RWPE2 (cell line): ENCODE measurements at regions not wholly inside any gene's neighbourhood (a gene's known extent, or its start where the extent isn't known, plus 50 kb on each side); places are given as distances from the start of the nearest gene placed in this dataset.

Experiments
- ATAC-seq: fragments of 200-7000 bp; cut with Tn5 transposase; 3 replicates; pipeline ENCODE4 v1.9.1; 2021; ENCODE audit warnings: low read depth
- DNase-seq: peaks from one replicate; pipeline ENCODE4 v3.0.0-alpha.2; 2020; ENCODE audit warnings: low spot score
- H3K27ac ChIP-seq: fragments of 450-650 bp; 2 replicates; pipeline ENCODE4 v1.5.1; 2017; ENCODE audit warnings: mild to moderate bottlenecking; ENCODE audit not compliant: poor library complexity, severe bottlenecking
- H3K27me3 ChIP-seq: fragments of 250-450 bp; sonication (Bioruptor Pico); 2 replicates; pipeline ENCODE4 v1.5.1; 2021; ENCODE audit warnings: mild to moderate bottlenecking, moderate library complexity; ENCODE audit not compliant: insufficient read depth, poor library complexity, severe bottlenecking
- H3K36me3 ChIP-seq: fragments of 250-450 bp; sonication (Bioruptor Pico); 2 replicates; pipeline ENCODE4 v1.5.1; 2020; ENCODE audit warnings: low read depth, mild to moderate bottlenecking, moderate library complexity
- H3K4me1 ChIP-seq: fragments of 250-450 bp; sonication (Bioruptor Pico); 2 replicates; pipeline ENCODE4 v1.5.1; 2021; ENCODE audit warnings: mild to moderate bottlenecking, moderate library complexity; ENCODE audit not compliant: insufficient read depth, poor library complexity, severe bottlenecking
- H3K4me3 ChIP-seq: fragments of 250-450 bp; sonication (Bioruptor Pico); 2 replicates; pipeline ENCODE4 v1.5.1; 2021; ENCODE audit warnings: mild to moderate bottlenecking, moderate library complexity; ENCODE audit not compliant: severe bottlenecking
- H3K9me3 ChIP-seq: fragments of 250-450 bp; sonication (Bioruptor Pico); 2 replicates; pipeline ENCODE4 v1.5.1; 2021; ENCODE audit warnings: mild to moderate bottlenecking, moderate library complexity; ENCODE audit not compliant: severe bottlenecking
- CTCF ChIP-seq: fragments of 450-650 bp; IDR thresholded peaks from one replicate; pipeline ENCODE4 v1.5.1; 2017; ENCODE audit warnings: mild to moderate bottlenecking, moderate library complexity; ENCODE audit not compliant: poor library complexity, severe bottlenecking

GRCh38 chr6:91310178-91310577, 723.3 kb upstream of the MAP3K7 start:
- H3K36me3 ChIP-seq = no peaks in the 10 kb centered on the region
- ATAC-seq (no peak), DNase-seq (no peak)
- no peak for TF ChIP-seq CTCF
- H3K27me3 ChIP-seq = no peaks in the 10 kb centered on the region
- H3K4me3 ChIP-seq = no peak overlapping the region
- H3K4me1 ChIP-seq = no peaks in the 10 kb centered on the region
- no peak overlapping the region for H3K27ac ChIP-seq
- H3K9me3 ChIP-seq = no peaks in the 10 kb centered on the region

- Histone ChIP-seq H3K27me3 (no peaks in the 10 kb centered on the region), H3K36me3 (no peaks in the 10 kb centered on the region), H3K4me1 (no peaks in the 10 kb centered on the region), H3K4me3 (no peak overlapping the region), H3K27ac (no peak overlapping the region), H3K9me3 (no peaks in the 10 kb centered on the region)
- TF ChIP-seq CTCF = no peak
- ATAC-seq (no peak), DNase-seq (no peak)
These were observed 718.9 kb upstream of the MAP3K7 start for GRCh38 chr6:91305755-91306154.

DNA sequence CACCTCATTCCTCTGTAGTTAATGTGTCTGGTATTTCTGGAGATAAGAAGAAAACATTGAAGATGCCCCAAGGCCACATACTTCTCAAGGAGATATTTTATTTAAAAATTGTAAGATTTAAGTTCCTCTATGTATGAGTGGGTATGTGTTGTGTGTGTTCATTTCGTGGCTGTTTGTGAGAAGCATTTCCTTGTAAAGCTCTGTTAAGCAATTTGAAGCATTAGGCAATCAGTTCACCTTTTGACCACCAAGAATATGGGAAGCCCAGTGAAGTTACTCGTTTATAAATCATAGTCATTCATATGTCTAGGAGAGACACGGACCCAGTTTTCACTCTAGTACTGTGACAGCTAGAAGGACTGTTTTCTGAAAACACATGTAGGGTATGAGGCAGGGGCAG, 717.6 kb upstream of the MAP3K7 start:
- Histone ChIP-seq H3K27ac (no peak overlapping the region), H3K27me3 (no peaks in the 10 kb centered on the region), H3K4me3 (no peak overlapping the region), H3K9me3 (no peaks in the 10 kb centered on the region), H3K36me3 (no peaks in the 10 kb centered on the region), H3K4me1 (no peaks in the 10 kb centered on the region)
- DNase-seq = no peak
- TF ChIP-seq CTCF = no peak
- no peak for ATAC-seq

- H3K27me3 ChIP-seq = no peaks in the 10 kb centered on the region
- ATAC-seq = no peak
- no peaks in the 10 kb centered on the region for H3K36me3 ChIP-seq
These were observed 716.5 kb upstream of the MAP3K7 start for GRCh38 chr6:91303326-91303725.

More at GRCh38 chr6:91303326-91303725, 716.5 kb upstream of the MAP3K7 start:
- TF ChIP-seq CTCF = no peak
- Histone ChIP-seq H3K4me3 (no peak overlapping the region), H3K4me1 (no peaks in the 10 kb centered on the region), H3K27ac (no peak overlapping the region), H3K9me3 (no peaks in the 10 kb centered on the region)
- no peak for DNase-seq
